WTC11 (cell line): ENCODE measurements at regions not wholly inside any gene's neighbourhood (a gene's known extent, or its start where the extent isn't known, plus 50 kb on each side); places are given as distances from the start of the nearest gene placed in this dataset.

Experiments
- ATAC-seq: fragments of 200-7000 bp; cut with Tn5 transposase; 2 replicates; pipeline ENCODE4 v1.10.0; 2021; ENCODE audit warnings: mild to moderate bottlenecking, moderate library complexity
- CTCF ChIA-PET: fragments of 300-600 bp; sonication (Branson Sonifier 250); formaldehyde crosslinking; loops from one replicate; lab custom pipeline; 2021; ENCODE audit warnings: antibody characterized with exemption; lab: Charles Lee
- POLR2A ChIA-PET: fragments of 350-600 bp; sonication (Branson Sonifier 250); formaldehyde crosslinking; loops from one replicate; lab custom pipeline; 2021; ENCODE audit warnings: antibody characterized with exemption; lab: Charles Lee
- DNase-seq: peaks from one replicate; pipeline ENCODE4 v3.0.0; 2021; ENCODE audit warnings: low spot score
- H3K27ac Mint-ChIP-seq: 2 replicates; pipeline ENCODE4 v1.8.0; 2021; ENCODE audit warnings: mixed read lengths
- H3K27me3 Mint-ChIP-seq: 2 replicates; pipeline ENCODE4 v1.8.0; 2021; ENCODE audit warnings: low read depth, mild to moderate bottlenecking, moderate library complexity, mixed read lengths
- H3K36me3 Mint-ChIP-seq: 2 replicates; pipeline ENCODE4 v1.8.0; 2021; ENCODE audit warnings: mixed read lengths
- H3K4me1 Mint-ChIP-seq: 2 replicates; pipeline ENCODE4 v1.8.0; 2022; ENCODE audit warnings: mixed read lengths
- H3K4me3 Mint-ChIP-seq: 2 replicates; pipeline ENCODE4 v1.8.0; 2021; ENCODE audit warnings: mild to moderate bottlenecking, moderate library complexity, mixed read lengths
- H3K9me3 Mint-ChIP-seq: 2 replicates; pipeline ENCODE4 v1.8.0; 2021; ENCODE audit warnings: mixed read lengths
- ATF1 ChIP-seq: sonication (generic); formaldehyde crosslinking; IDR thresholded peaks from 2 replicates; pipeline ENCODE4 v1.8.1; 2023; ENCODE audit warnings: mild to moderate bottlenecking, moderate library complexity, missing genetic modification reagents
- EMX1 ChIP-seq: fragments of 250-450 bp; sonication (Bioruptor Pico); IDR thresholded peaks from 2 replicates; pipeline ENCODE4 v1.8.0; 2021; ENCODE audit warnings: mild to moderate bottlenecking
- FOXP1 ChIP-seq: sonication (generic); formaldehyde crosslinking; IDR thresholded peaks from 2 replicates; pipeline ENCODE4 v1.8.0; 2022; ENCODE audit warnings: missing genetic modification reagents, mild to moderate bottlenecking, moderate library complexity, borderline replicate concordance
- GABPB1 ChIP-seq: sonication (generic); formaldehyde crosslinking; IDR thresholded peaks from 2 replicates; pipeline ENCODE4 v1.8.1; 2023; ENCODE audit warnings: mild to moderate bottlenecking, missing genetic modification reagents
- NFE2L1 ChIP-seq: sonication (generic); formaldehyde crosslinking; IDR thresholded peaks from 2 replicates; pipeline ENCODE4 v1.8.1; 2023; ENCODE audit warnings: missing genetic modification reagents
- SMAD3 ChIP-seq: sonication (generic); formaldehyde crosslinking; IDR thresholded peaks from 2 replicates; pipeline ENCODE4 v1.8.0; 2022; ENCODE audit warnings: missing genetic modification reagents, mild to moderate bottlenecking, borderline replicate concordance
- SOX15 ChIP-seq: fragments of 250-450 bp; sonication (Bioruptor Pico); IDR thresholded peaks from 2 replicates; pipeline ENCODE4 v1.9.0; 2021; ENCODE audit warnings: mild to moderate bottlenecking
- SP1 ChIP-seq: sonication (generic); formaldehyde crosslinking; conservative IDR thresholded peaks from 2 replicates; pipeline ENCODE4 v1.8.1; 2022; ENCODE audit warnings: missing genetic modification reagents
- ZNF671 ChIP-seq: fragments of 250-450 bp; sonication (Bioruptor Pico); IDR thresholded peaks from 2 replicates; pipeline ENCODE4 v1.8.0; 2021; ENCODE audit warnings: mild to moderate bottlenecking
- TF ChIP-seq, protein P1 (sequence below): sonication (generic); formaldehyde crosslinking; IDR thresholded peaks from 2 replicates; pipeline ENCODE4 v1.8.1; 2022; ENCODE audit warnings: mild to moderate bottlenecking, missing genetic modification reagents, moderate library complexity, borderline replicate concordance
- TF ChIP-seq, protein P2 (sequence below): fragments of 250-450 bp; sonication (Bioruptor Pico); IDR thresholded peaks from 2 replicates; pipeline ENCODE4 v1.9.0; 2021; ENCODE audit warnings: mild to moderate bottlenecking
- TF ChIP-seq, protein P3 (sequence below): sonication (generic); formaldehyde crosslinking; IDR thresholded peaks from 2 replicates; pipeline ENCODE4 v1.8.0; 2022; ENCODE audit warnings: mild to moderate bottlenecking, missing genetic modification reagents
- TF ChIP-seq, protein P4 (sequence below): sonication (generic); formaldehyde crosslinking; IDR thresholded peaks from 2 replicates; pipeline ENCODE4 v1.8.1; 2023; ENCODE audit warnings: mild to moderate bottlenecking, missing genetic modification reagents, borderline replicate concordance
- TF ChIP-seq, protein P5 (sequence below): sonication (generic); formaldehyde crosslinking; IDR thresholded peaks from 2 replicates; pipeline ENCODE4 v1.8.1; 2023; ENCODE audit warnings: mild to moderate bottlenecking, moderate library complexity, missing genetic modification reagents

DNA sequence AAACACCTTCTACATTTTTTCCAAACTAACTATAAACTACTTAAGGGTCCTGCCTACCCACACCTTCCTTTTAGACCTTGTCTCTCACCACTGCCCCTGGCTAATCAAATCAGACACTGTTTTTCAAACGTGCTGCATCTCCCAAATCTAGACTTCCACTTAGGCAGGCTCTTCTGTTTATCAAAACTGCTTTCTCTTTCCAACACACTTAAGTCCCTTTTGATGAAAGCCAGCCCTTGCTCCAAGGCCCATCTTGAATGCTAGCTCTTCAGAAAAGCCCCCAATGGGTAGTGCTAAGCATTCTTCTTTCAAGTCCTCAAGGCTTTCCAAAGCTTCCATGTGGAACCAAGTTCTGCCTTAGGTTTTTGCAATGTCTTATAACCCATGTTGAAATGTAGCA lies 888.3 kb downstream of the TUSC7 start (continued):
- no peak for TF ChIP-seq FOXP1 (CRISPR knock-in tag)
- TF ChIP-seq, protein P1, sequence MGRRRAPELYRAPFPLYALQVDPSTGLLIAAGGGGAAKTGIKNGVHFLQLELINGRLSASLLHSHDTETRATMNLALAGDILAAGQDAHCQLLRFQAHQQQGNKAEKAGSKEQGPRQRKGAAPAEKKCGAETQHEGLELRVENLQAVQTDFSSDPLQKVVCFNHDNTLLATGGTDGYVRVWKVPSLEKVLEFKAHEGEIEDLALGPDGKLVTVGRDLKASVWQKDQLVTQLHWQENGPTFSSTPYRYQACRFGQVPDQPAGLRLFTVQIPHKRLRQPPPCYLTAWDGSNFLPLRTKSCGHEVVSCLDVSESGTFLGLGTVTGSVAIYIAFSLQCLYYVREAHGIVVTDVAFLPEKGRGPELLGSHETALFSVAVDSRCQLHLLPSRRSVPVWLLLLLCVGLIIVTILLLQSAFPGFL: no peak

DNA sequence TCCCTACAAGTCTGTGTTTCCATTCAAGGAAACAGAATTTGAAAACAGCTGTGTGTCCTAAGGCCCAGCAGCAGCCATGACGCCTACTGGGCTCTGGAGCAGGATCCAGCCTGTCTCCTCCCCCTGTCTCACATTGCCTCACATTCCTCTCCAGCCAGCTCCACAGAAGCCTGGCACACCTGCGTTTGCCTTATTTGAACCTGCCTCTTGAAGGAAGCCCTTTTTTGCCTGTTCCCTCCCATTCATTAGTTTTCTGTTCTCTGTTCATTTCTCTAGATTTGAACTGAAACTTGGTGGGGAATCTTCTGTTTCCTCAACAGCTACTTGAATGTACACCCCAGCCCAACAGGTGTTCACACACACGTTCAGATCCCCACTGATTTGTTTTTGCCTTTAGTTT lies 890.5 kb downstream of the TUSC7 start:
- Mint-ChIP-seq H3K27me3 (no peaks in the 10 kb centered on the region; the same call in 1 of the 2 replicates), H3K27ac (no peak overlapping the region), H3K4me1 (peaks cover 26% of the 10 kb centered on the region)
- CTCF ChIA-PET: interaction anchor here (0.5 kb wide), 1 partner anchor 1304 kb away, joined by 8 read pairs; no protein-coding TSS in a partner anchor
- peak; percentile 87 for ATAC-seq
- TF ChIP-seq SOX15 (CRISPR knock-in tag): no peak
- TF ChIP-seq ZNF671 (CRISPR knock-in tag): no peak
- no peak for TF ChIP-seq SMAD3
- TF ChIP-seq ATF1 (CRISPR knock-in tag): no peak
- TF ChIP-seq NFE2L1: no peak
- TF ChIP-seq EMX1: no peak
- TF ChIP-seq, protein P2, sequence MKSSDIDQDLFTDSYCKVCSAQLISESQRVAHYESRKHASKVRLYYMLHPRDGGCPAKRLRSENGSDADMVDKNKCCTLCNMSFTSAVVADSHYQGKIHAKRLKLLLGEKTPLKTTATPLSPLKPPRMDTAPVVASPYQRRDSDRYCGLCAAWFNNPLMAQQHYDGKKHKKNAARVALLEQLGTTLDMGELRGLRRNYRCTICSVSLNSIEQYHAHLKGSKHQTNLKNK (CRISPR knock-in tag): no peak
- TF ChIP-seq, protein P3, sequence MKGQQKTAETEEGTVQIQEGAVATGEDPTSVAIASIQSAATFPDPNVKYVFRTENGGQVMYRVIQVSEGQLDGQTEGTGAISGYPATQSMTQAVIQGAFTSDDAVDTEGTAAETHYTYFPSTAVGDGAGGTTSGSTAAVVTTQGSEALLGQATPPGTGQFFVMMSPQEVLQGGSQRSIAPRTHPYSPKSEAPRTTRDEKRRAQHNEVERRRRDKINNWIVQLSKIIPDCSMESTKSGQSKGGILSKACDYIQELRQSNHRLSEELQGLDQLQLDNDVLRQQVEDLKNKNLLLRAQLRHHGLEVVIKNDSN (CRISPR knock-in tag): no peak
- TF ChIP-seq, protein P4, sequence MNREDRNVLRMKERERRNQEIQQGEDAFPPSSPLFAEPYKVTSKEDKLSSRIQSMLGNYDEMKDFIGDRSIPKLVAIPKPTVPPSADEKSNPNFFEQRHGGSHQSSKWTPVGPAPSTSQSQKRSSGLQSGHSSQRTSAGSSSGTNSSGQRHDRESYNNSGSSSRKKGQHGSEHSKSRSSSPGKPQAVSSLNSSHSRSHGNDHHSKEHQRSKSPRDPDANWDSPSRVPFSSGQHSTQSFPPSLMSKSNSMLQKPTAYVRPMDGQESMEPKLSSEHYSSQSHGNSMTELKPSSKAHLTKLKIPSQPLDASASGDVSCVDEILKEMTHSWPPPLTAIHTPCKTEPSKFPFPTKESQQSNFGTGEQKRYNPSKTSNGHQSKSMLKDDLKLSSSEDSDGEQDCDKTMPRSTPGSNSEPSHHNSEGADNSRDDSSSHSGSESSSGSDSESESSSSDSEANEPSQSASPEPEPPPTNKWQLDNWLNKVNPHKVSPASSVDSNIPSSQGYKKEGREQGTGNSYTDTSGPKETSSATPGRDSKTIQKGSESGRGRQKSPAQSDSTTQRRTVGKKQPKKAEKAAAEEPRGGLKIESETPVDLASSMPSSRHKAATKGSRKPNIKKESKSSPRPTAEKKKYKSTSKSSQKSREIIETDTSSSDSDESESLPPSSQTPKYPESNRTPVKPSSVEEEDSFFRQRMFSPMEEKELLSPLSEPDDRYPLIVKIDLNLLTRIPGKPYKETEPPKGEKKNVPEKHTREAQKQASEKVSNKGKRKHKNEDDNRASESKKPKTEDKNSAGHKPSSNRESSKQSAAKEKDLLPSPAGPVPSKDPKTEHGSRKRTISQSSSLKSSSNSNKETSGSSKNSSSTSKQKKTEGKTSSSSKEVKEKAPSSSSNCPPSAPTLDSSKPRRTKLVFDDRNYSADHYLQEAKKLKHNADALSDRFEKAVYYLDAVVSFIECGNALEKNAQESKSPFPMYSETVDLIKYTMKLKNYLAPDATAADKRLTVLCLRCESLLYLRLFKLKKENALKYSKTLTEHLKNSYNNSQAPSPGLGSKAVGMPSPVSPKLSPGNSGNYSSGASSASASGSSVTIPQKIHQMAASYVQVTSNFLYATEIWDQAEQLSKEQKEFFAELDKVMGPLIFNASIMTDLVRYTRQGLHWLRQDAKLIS (CRISPR knock-in tag): no peak
- TF ChIP-seq GABPB1: no peak
- TF ChIP-seq, all 79 proteins: peak for 0
- Mint-ChIP-seq H3K36me3 (no peaks in the 10 kb centered on the region), H3K4me3 (no peak overlapping the region), H3K9me3 (no peaks in the 10 kb centered on the region)
- POLR2A ChIA-PET: no interaction called here
- DNase-seq: peak; percentile 15

DNA sequence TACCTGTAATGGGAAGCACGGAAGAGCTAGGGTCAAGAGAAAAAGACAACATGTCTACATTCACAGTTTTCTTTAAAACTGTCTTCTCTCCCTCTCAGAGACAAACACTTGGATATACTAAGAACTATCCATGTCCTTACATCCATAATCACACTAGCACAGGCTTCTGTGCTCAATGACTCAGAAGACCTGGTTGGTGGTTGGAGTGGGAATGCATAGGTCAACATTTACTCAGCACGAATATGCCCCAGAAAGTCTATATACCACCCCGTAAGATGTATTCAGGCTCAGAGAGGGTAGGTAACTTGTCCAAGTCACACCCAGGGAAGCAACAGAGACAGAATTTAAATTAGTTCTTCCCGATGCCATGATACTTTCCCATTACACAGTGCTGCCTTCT lies 891.1 kb downstream of the TUSC7 start:
- no peak for ATAC-seq
- no peak for DNase-seq
- POLR2A ChIA-PET: no interaction called here
- H3K27ac Mint-ChIP-seq: no peak overlapping the region
- H3K27me3 Mint-ChIP-seq: no peaks in the 10 kb centered on the region; the same call in 1 of the 2 replicates
- CTCF ChIA-PET: no interaction called here
- no peaks in the 10 kb centered on the region for H3K36me3 Mint-ChIP-seq
- no peaks in the 10 kb centered on the region for H3K9me3 Mint-ChIP-seq
- no peak for TF ChIP-seq SP1 (CRISPR knock-in tag)
- TF ChIP-seq, protein P5, sequence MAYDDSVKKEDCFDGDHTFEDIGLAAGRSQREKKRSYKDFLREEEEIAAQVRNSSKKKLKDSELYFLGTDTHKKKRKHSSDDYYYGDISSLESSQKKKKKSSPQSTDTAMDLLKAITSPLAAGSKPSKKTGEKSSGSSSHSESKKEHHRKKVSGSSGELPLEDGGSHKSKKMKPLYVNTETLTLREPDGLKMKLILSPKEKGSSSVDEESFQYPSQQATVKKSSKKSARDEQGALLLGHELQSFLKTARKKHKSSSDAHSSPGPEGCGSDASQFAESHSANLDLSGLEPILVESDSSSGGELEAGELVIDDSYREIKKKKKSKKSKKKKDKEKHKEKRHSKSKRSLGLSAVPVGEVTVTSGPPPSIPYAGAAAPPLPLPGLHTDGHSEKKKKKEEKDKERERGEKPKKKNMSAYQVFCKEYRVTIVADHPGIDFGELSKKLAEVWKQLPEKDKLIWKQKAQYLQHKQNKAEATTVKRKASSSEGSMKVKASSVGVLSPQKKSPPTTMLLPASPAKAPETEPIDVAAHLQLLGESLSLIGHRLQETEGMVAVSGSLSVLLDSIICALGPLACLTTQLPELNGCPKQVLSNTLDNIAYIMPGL (CRISPR knock-in tag): no peak
- H3K4me1 Mint-ChIP-seq: peaks cover 26% of the 10 kb centered on the region
- H3K4me3 Mint-ChIP-seq: no peak overlapping the region
